ENCODE measurements at regions not wholly inside any gene's neighbourhood (a gene's known extent, or its start where the extent isn't known, plus 50 kb on each side); places are given as distances from the start of the nearest gene placed in this dataset.

DNA sequence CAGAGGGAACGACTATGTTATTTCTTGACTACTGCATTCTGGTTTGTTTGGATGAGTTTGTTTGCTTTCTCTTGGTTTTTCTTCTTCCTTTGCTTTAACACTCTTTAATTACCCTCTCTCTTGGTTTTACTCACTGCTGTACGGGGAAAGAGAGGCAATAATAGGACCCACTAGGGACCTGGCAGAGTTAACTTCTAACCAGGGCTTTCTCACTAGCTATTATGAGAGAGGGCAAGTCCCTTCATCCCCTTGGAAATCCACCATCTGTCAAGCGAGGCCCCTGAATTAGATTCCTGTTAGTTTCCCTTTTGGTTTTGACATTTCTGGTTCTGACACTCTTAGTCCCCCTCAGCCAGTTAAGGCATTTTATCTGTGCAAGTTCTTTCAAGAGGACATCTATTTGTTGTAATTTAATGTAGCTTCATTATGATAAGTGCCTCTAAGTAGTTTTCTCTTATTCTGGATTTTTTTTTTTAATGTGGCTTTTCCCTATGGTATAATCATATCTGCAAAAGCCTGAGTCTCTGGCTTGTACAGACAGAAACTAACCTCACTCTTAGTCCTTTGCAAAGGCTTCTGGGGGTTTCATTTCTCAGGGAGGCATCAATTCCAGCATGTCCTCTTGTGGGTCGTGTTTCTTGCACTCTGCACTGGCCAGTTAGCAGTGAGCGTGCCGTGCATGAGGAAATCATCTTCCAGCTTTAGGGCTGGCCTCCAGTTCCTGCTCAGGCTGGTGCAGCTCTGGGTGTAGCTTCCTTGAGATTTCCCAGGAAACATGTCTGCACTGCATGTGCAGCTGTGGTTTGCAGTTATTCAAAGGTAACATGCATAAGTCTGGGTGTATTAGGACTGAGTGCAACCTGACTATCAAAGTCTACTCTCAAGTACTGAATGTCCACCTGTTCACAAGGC is 221.3 kb downstream of the STIM2 start:
- TF ChIP-seq, protein P1, sequence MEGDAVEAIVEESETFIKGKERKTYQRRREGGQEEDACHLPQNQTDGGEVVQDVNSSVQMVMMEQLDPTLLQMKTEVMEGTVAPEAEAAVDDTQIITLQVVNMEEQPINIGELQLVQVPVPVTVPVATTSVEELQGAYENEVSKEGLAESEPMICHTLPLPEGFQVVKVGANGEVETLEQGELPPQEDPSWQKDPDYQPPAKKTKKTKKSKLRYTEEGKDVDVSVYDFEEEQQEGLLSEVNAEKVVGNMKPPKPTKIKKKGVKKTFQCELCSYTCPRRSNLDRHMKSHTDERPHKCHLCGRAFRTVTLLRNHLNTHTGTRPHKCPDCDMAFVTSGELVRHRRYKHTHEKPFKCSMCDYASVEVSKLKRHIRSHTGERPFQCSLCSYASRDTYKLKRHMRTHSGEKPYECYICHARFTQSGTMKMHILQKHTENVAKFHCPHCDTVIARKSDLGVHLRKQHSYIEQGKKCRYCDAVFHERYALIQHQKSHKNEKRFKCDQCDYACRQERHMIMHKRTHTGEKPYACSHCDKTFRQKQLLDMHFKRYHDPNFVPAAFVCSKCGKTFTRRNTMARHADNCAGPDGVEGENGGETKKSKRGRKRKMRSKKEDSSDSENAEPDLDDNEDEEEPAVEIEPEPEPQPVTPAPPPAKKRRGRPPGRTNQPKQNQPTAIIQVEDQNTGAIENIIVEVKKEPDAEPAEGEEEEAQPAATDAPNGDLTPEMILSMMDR (conservative IDR thresholded peaks at IDR 0.05): no peak
- TF ChIP-seq EZH2 (IDR thresholded peaks at IDR 0.05; ENCODE audit: low read depth): no peak
